RPMI7951 (cell line): ENCODE measurements at regions not wholly inside any gene's neighbourhood (a gene's known extent, or its start where the extent isn't known, plus 50 kb on each side); places are given as distances from the start of the nearest gene placed in this dataset.
A peak's percentile ranks its signal among the peaks of the same experiment; 100 is the strongest.
"Not testable (repeated sequence)": the region's sequence is repeated elsewhere in the genome, so short reads cannot be mapped to it uniquely, and the experiment has no call there.

Experiments
- DNase-seq: peaks from one replicate; pipeline ENCODE4 v3.0.0-alpha.2; 2012; ENCODE audit warnings: low read depth

DNA sequence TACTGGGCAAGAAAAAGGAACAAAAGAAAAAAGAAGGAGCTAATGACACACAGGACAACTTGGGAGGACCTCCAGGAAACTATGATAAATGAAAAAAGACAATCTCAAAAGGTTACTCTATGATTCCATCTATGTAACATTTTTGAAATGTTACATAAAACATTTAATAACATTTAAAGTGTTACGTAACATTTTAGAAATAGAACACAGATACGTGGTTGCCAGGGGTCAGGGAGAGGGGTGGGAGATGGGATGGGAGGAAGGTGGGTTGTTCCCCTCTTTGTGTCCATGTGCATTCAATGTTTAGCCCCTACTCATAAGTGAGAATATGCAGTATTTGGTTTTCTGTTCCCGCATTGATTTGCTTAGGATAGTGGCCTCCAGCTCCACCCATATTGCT is 116.6 kb downstream of the C16orf95 start:
- no peak for DNase-seq

DNA sequence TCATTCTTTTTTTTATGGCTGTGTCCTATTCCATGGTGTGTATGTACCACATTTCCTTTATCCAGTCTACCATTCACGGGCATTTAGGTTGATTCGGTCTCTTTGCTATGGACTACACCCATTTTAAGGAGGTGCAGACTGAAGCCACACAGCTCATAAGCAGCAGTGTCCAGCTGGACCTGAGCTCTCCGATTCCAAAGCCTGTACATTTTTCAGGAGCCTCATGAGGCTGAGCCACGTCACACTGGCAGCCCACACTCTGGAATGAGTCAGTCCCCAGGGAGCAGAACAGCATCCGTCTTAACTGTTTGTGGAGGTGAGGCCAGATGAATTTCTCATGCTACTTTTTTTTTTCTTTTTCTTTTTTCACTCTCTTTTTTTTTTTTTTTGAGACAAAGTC is 116.1 kb downstream of the C16orf95 start:
- DNase-seq: peak; percentile 99

GRCh38 chr16:87201790-87202189 is 115.4 kb downstream of the C16orf95 start:
- DNase-seq: peak; percentile 37

- DNase-seq: peak; percentile 85
These were observed 114.8 kb downstream of the C16orf95 start for GRCh38 chr16:87202346-87202745.

DNA sequence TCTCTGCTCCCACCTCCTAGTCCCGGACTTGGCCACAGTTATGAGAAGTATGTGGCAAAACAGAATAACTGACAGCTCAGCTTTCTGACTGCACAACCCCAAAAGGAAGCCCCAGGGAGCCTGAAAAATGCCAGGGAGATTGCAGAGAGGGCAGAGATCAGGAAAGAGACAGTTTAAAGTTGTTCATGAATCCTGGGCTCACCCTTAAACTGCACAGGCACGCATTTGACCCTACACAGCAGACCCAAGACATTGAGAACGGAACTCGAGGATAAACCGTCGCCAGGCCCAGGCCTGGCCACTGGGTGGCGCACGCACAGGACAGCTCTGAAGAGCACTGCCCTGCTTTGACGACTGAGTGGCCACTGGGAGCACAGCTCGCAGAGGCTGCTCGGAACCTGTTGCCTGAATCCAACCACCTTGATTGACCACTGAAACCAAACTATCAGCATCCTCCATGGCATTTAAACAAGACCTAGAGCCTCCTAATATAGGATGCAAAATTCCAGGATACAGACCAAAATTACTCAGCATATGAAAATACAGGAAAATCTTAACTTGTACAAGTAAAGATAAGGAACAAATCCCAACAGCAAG is 114.0 kb downstream of the C16orf95 start:
- DNase-seq: peak; percentile 80

DNA sequence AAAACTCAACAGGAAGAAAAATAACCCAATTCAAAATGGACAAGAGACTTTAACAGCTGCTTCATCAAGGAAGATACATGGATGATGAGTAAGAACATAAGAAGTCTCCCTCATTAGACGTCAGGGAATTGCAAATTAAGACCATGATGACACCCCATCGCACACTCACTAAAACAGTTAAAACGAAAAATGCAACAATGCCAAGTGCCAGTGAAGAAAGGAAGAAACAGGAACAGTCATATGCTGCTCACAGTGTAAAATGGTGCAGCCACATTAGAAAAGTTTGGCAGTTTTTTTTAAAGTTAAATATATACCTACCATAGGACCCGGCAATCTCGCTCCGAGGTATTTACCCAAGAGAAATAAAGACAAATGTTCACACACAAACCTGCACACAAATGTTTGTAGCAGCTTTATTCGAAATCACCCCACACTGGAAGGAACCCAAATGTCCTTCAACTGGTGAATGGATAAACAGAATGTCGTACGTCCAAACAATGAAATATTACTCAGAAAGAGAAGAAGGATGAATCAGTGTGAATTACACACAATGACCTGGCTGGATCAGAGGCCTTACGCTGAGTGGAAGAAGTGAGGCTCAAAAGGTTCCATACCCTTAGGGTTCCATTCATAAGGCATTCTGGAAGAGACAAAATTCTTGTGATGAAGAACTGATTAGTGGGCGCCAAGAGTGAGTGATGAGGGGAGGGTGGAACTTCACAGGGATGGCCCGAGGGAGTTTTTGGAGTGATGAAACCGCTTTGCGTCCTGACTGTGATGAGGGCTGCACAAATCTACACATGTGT is 110.3 kb downstream of the C16orf95 start:
- DNase-seq: peak; percentile 96

- DNase-seq: peak; percentile 84
These were observed 109.7 kb downstream of the C16orf95 start for GRCh38 chr16:87207509-87207908.

DNA sequence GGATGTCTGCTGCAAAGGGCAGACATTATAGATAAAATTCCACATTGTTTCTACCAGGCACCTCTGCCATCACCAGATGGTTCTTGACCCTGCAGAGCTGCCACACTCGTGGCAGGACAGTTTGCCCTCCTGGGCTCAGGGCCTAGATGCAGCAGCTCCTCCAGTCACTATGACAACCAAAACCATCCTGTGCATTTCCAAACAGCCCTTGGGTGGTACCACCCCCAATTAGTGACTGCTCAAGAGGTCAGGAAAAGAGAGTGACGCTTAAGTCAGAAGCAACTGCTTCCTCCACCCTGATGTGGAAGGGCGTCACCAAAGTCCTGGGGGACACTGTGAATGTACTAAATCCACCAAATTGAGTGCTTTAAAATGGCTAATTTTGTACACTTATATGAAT is 109.2 kb downstream of the C16orf95 start:
- DNase-seq: peak; percentile 89

DNA sequence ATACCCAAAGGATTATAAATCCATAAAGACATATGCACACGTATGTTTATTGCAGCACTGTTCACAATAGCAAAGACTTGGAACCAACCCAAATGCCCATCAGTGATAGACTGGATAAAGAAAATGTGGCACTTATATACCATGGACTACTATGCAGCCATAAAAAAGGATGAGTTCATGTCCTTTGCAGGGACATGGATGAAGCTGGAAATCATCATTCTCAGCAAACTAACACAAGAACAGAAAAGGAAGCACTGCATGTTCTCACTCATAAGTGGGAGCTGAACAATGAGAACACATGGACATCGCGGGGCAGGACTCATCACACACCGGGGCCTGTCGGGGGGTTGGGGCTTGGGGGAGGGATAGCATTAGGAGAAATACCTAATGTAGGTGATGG is 108.2 kb downstream of the C16orf95 start:
- not testable (repeated sequence) for DNase-seq

DNA sequence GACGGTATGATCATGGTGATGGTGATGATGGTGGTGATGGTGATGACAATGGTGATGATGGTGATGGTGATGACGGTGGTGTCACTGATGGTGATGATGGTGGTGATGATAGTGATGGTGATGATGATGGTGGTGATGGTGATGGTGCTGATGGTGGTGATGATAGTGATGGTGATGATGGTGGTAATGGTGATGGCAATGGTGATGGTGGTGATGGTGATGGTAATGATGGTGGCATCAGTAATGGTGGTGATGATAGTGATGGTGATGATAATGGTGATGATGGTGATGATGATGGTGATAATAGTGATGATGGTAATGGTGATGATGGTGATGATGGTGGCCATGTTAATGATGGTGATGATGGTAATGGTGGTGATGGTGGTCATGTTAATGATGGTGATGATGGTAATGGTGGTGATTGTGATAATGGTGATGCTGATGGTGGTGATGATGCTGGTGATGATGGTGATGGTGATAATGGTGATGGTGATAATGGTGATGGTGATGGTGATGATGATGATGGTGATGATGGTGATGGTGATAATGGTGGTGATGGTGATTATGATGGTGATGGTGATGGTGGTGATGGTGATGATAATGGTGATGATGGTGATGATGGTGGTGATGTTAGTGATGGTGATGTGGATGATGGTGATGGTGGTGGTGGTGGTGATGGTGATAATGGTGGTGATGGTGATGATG is 107.2 kb downstream of the C16orf95 start:
- DNase-seq: no peak

DNA sequence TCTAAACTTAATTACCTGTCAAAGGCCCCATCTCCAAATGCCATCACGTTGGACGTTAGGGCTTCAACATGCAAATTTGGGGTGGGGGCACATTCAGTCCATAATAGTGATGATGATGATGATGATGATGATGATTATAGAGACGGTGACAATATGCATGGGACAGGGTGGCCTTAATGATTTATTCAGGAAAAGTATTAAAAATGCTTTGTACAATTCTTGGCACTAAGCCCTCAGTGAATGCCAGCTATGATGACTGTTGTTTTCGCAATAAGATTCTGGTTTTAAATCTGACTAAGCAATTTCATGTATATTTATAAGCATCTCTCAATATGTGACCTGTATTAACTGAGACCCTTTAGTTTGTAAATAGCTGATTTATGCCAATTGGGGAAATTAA is 106.3 kb downstream of the C16orf95 start:
- no peak for DNase-seq

DNA sequence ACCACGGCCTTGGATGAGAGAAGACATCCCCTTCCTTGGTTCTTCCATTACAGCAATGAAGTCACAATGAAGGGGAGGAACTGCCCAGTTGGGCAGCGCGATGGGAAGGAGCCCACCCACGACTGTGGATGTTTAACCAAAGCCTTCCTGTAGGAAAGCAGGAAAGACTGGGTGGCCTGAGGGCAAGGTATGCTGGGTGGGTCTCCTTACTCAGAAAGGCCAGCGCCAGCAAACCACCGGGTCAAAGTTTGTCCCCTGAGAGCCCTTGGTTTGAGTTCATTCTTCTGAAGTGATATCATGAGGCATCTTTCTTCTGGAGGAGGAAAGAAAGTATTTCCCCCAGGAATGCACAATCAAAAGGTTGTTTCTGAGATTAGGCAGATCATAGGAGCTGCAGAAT is 105.2 kb downstream of the C16orf95 start:
- peak; percentile 74 for DNase-seq

DNA sequence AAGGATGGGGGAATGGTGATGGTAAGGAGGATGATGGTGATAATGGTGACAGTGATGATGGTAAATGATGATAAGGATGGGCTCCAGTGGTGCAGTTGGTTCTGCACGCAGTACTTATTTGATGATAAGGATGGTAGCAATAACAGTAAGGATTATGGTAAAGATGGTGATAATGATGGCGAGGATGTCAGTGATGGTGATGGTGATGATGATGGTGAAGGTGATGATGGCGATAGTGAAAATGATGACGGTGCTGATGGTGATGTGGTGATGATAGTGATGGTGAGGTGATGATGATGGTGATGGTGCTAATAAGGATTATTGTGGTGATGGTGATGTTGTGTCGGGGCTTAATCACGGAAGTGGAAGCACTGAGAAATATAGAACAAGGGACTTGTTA is 103.7 kb downstream of the C16orf95 start:
- DNase-seq: no peak

DNA sequence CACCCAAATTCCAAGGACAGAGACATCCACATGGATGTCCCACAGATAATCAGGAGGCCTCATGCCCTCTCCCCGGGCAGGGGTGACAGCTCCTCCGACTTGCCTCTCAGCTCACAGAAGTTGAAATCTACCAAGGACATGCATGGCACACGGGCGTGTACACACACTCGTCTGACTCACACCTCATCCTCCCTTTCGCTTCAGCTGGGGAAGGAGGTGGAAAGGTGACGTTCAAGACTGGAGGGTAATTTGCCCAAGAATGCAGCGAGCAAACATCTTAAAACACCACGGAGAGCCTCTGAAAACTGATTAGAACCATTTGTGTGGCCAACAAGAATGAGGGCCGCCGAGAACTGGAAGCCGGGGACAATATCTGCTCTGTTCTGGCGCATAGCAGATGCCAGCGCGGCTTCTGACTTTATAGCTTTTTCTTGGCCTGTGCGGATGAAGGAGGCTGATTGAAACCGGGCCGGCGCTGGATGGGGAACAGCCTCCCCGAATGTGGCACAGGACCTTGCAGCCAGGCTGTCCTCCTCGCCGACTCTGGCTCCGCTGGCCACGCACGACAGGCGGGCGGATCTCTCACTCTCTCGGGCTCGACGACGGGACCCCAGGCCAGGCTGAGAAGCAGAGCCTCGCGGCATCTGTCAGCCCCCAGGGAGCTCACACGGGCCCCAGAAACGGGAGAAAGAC is 100.9 kb downstream of the C16orf95 start:
- DNase-seq: no peak

DNA sequence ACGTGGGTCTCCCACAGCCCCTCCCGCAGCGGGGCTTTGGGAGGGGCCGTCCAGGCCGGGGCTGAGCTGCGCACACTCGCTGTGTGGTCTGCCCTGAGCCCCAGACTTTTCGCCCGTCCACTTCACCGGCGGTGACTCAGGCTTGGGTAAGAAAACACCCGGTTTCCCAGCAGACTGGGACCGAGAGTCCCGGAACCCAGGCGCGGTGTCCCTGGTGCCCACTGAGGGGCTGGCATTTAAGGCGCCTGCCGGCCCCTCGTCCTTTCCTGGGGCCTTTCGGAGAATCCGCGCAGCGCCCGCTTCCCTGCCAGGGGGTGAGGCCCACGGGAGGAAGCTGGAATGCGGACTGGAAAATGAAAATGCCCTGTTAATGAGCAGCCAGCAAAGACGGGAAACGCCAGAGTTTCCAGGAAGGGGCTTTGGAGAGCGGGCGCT is 100.3 kb downstream of the C16orf95 start:
- DNase-seq: peak; percentile 78

DNA sequence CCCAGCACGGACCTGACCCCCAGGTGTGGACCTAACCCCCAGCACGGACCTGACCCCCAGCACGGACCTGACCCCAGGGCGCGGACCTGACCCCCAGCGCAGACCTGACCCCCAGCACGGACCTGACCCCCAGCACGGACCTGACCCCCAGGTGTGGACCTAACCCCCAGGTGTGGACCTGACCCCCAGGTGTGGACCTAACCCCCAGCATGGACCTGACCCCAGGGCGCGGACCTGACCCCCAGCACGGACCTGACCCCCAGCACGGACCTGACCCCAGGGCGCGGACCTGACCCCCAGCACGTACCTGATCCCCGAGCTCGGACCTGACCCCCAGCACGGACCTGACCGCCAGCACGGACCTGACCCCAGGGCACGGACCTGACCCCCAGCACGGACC is 99.4 kb downstream of the C16orf95 start:
- not testable (repeated sequence) for DNase-seq

DNA sequence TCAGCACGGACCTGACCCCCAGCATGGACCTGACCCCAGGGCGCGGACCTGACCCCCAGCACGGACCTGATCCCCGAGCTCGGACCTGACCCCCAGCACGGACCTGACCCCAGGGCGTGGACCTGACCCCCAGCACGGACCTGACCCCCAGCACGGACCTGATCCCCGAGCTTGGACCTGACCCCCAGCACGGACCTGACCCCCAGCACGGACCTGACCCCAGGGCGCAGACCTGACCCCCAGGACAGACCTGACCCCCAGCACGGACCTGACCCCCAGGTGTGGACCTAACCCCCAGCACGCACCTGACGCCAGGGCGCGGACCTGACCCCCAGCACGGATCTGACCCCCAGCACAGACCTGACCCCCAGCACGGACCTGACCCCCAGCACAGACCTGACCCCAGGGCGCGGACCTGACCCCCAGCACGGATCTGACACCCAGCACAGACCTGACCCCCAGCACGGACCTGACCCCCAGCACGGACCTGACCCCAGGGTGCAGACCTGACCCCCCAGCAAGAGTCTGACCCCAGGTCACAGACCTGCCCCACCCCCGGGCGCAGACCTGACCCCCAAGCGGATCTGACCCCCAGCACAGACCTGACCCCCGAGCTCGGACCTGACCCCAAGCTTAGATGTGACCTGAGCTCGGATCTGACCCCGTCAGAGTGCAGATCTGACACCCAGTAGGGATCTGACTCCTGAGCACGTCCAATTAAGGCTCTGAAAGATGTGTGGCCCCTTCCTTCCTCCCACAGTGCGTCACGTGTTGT is 98.7 kb downstream of the C16orf95 start:
- no peak for DNase-seq

DNA sequence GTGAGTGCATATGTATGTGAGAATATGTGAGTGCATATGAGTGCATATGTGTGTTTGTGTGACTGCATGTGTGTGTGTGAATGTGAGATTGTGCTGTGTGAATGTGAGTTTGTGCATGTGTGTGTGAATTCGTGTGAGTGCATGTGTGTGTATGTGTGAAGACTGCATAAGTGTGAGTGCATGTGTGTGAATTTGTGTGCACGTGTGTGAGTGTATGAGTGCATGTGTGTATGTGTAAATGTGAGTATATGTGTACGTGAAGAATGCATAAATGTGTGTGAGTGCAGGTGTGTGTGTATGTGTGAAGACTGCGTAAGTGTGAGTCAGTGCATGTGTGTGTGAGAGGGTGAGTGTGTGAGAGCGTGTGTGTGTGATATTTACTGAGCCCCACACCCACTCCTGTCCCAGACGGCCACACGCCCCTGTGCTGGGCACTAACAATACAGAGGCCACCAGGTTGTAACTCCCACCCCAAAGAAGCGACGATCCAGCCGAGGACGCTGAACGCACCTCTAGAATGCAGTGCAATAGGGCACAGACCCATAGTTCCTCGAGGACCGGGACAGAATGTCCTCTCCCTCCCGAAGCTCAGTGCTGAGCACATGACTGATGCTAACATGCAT is 97.8 kb downstream of the C16orf95 start:
- no peak for DNase-seq

- DNase-seq: no peak
These were observed 95.6 kb downstream of the C16orf95 start for GRCh38 chr16:87221633-87222032.

DNA sequence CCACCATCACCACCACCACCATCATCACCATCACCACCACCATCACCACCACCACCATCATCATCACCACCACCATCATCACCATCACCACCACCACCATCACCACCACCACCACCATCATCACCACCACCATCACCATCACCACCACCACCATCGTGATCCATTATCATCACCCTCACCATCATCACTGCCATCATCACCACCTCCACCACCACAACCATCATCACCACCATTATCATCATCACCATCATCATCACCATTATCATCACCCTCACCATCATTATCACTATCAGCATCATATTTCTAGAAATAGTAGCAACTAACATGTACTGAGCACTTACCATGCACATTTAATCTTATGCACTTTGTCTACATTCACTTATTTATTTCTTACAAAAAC is 94.9 kb downstream of the C16orf95 start:
- no peak for DNase-seq

GRCh38 chr16:87223656-87224248 is 93.4 kb downstream of the C16orf95 start:
- DNase-seq: peak; percentile 19
